H1 (cell line): ENCODE measurements at regions not wholly inside any gene's neighbourhood (a gene's known extent, or its start where the extent isn't known, plus 50 kb on each side); places are given as distances from the start of the nearest gene placed in this dataset.

Experiments
- CTCF ChIA-PET: fragments of 300-600 bp; sonication (Branson Sonifier 250); formaldehyde crosslinking; loops from one replicate; lab custom pipeline; 2021; ENCODE audit not compliant: partially characterized antibody; lab: Charles Lee
- POLR2A ChIA-PET: fragments of 300-600 bp; sonication (Branson Sonifier 250); formaldehyde crosslinking; loops from one replicate; lab custom pipeline; 2021; ENCODE audit warnings: inconsistent platforms; ENCODE audit not compliant: partially characterized antibody; lab: Charles Lee
- DNase-seq, 2 experiments: peaks; one replicate each; pipeline versions ENCODE4 v3.0.0 to v3.0.0-alpha.2; 2010 to 2022; ENCODE audit warnings: low spot score in 2 of 2, low read depth in 1 of 2, mixed read lengths in 1 of 2
- FAIRE-seq: peaks from 2 replicates; lab custom pipeline; 2011; peaks lifted over from hg19 to GRCh38; lab: Jason Lieb, UNC
- H2AFZ ChIP-seq: 2 replicates; pipeline ENCODE4 v1.8.1; 2012; ENCODE audit warnings: low read length, inconsistent platforms
- H2AK5ac ChIP-seq: 2 replicates; pipeline ENCODE4 v1.6.1; 2013; ENCODE audit warnings: low read depth, low read length
- H2BK120ac ChIP-seq: replicated peaks from 2 replicates; pipeline ENCODE3; 2013; ENCODE audit warnings: low read depth, low read length, inconsistent platforms
- H2BK12ac ChIP-seq: 2 replicates; pipeline ENCODE4 v1.6.1; 2013; ENCODE audit warnings: low read depth, low read length
- H2BK15ac ChIP-seq: 2 replicates; pipeline ENCODE4 v1.6.1; 2013; ENCODE audit warnings: low read length
- H2BK20ac ChIP-seq: 2 replicates; pipeline ENCODE4 v1.6.1; 2013; ENCODE audit warnings: low read length
- H2BK5ac ChIP-seq: 2 replicates; pipeline ENCODE4 v1.6.1; 2013; ENCODE audit warnings: low read depth, low read length
- H3K14ac ChIP-seq: 2 replicates; pipeline ENCODE4 v1.6.1; 2013; ENCODE audit warnings: inconsistent platforms; ENCODE audit not compliant: insufficient read length
- H3K18ac ChIP-seq: 2 replicates; pipeline ENCODE4 v1.6.1; 2013; ENCODE audit warnings: low read length; ENCODE audit errors: extremely low read depth
- H3K23ac ChIP-seq: 2 replicates; pipeline ENCODE4 v1.6.1; 2013; ENCODE audit warnings: inconsistent platforms; ENCODE audit not compliant: insufficient read length
- H3K23me2 ChIP-seq: 2 replicates; pipeline ENCODE4 v1.6.1; 2013; ENCODE audit warnings: low read depth, low read length
- H3K27ac ChIP-seq: 2 replicates; pipeline ENCODE4 v1.6.1; 2011; ENCODE audit warnings: low read depth, low read length, inconsistent platforms
- H3K27me3 ChIP-seq, 4 experiments: replicated peaks in 1 of 4; 1 replicate in 1 of 4; 2 replicates in 3 of 4; pipeline versions ENCODE4 v1.6.1 to v1.8.1; 2011 to 2013; ENCODE audit warnings: low read length in 3 of 4, mild to moderate bottlenecking in 3 of 4, inconsistent platforms in 2 of 4, mixed read lengths in 2 of 4, moderate library complexity in 1 of 4; ENCODE audit not compliant: control insufficient read depth in 3 of 4, insufficient read depth in 3 of 4; ENCODE audit errors: extremely low read depth in 1 of 4
- H3K36me3 ChIP-seq, 4 experiments: 2 replicates each; pipeline versions ENCODE4 v1.6.1 to v1.8.1; 2011 to 2013; ENCODE audit warnings: mild to moderate bottlenecking in 4 of 4, low read length in 3 of 4, moderate library complexity in 2 of 4, control low read depth in 1 of 4, inconsistent platforms in 1 of 4; ENCODE audit not compliant: insufficient read depth in 4 of 4, control insufficient read depth in 2 of 4
- H3K4ac ChIP-seq: replicated peaks from 2 replicates; pipeline ENCODE3; 2013; ENCODE audit warnings: low read length, low read depth, mixed read lengths, inconsistent platforms; ENCODE audit not compliant: insufficient read length
- H3K4me1 ChIP-seq, 4 experiments: replicated peaks in 1 of 4; 1 replicate in 1 of 4; 2 replicates in 3 of 4; pipeline versions ENCODE4 v1.6.1 to v1.8.1; 2011 to 2013; ENCODE audit warnings: low read length in 3 of 4, inconsistent platforms in 2 of 4, mixed read lengths in 1 of 4; ENCODE audit not compliant: insufficient read depth in 4 of 4, control insufficient read depth in 3 of 4
- H3K4me2 ChIP-seq, 2 experiments: 2 replicates each; pipeline versions ENCODE4 v1.6.1 to v1.8.1; 2011 to 2013; ENCODE audit warnings: low read depth in 2 of 2, low read length in 2 of 2, control low read depth in 1 of 2, inconsistent platforms in 1 of 2, mild to moderate bottlenecking in 1 of 2; ENCODE audit not compliant: insufficient read depth in 1 of 2
- H3K4me3 ChIP-seq, 4 experiments: fragments of 200-600, 300-600 bp in 1 of 4; sonication (generic), shearing (Covaris generic), sonication (Bioruptor Twin) in 1 of 4; 2 replicates each; pipeline versions ENCODE4 v1.5.1 to v1.8.1; 2011 to 2016; ENCODE audit warnings: low read length in 4 of 4, low read depth in 3 of 4, control low read depth in 2 of 4, inconsistent platforms in 2 of 4, mild to moderate bottlenecking in 2 of 4, mixed read lengths in 1 of 4, moderate library complexity in 1 of 4; ENCODE audit not compliant: insufficient read depth in 2 of 4; ENCODE audit errors: extremely low read depth in 1 of 4
- H3K56ac ChIP-seq: replicated peaks from 2 replicates; pipeline ENCODE3; 2013; ENCODE audit warnings: low read depth, mild to moderate bottlenecking, mixed read lengths, low read length, inconsistent platforms; ENCODE audit not compliant: insufficient read length
- H3K79me1 ChIP-seq: 2 replicates; pipeline ENCODE4 v1.6.1; 2013; ENCODE audit warnings: low read depth, low read length, control low read depth
- H3K79me2 ChIP-seq, 2 experiments: 2 replicates each; pipeline versions ENCODE4 v1.6.1 to v1.8.1; 2012 to 2013; ENCODE audit warnings: low read length in 2 of 2, mild to moderate bottlenecking in 2 of 2, inconsistent platforms in 1 of 2; ENCODE audit not compliant: insufficient read depth in 2 of 2, control insufficient read depth in 1 of 2
- H3K9ac ChIP-seq, 4 experiments: replicated peaks in 1 of 4; 1 replicate in 1 of 4; 2 replicates in 3 of 4; pipeline versions ENCODE4 v1.6.1 to v1.8.1; 2011 to 2013; ENCODE audit warnings: low read depth in 3 of 4, low read length in 3 of 4, control low read depth in 2 of 4, mild to moderate bottlenecking in 2 of 4, moderate library complexity in 2 of 4, inconsistent platforms in 1 of 4; ENCODE audit errors: extremely low read depth in 1 of 4
- H3K9me3 ChIP-seq, 2 experiments: 2 replicates each; pipeline versions ENCODE4 v1.6.1 to v1.8.1; 2012 to 2013; ENCODE audit warnings: mild to moderate bottlenecking in 2 of 2, moderate library complexity in 2 of 2, control low read depth in 1 of 2, inconsistent platforms in 1 of 2, low read depth in 1 of 2, low read length in 1 of 2, mixed read lengths in 1 of 2; ENCODE audit not compliant: insufficient read depth in 2 of 2
- H4K20me1 ChIP-seq, 2 experiments: replicated peaks in 1 of 2; 2 replicates each; pipeline versions ENCODE3 to v1.8.1; 2011 to 2013; ENCODE audit warnings: inconsistent platforms in 2 of 2, low read length in 2 of 2, mild to moderate bottlenecking in 1 of 2; ENCODE audit not compliant: insufficient read depth in 2 of 2, control insufficient read depth in 1 of 2
- H4K5ac ChIP-seq: 2 replicates; pipeline ENCODE4 v1.6.1; 2013; ENCODE audit warnings: low read length, low read depth, mixed read lengths, inconsistent platforms; ENCODE audit not compliant: insufficient read length
- H4K8ac ChIP-seq: 2 replicates; pipeline ENCODE4 v1.8.0; 2013; ENCODE audit warnings: mild to moderate bottlenecking, moderate library complexity, low read length, inconsistent platforms; ENCODE audit not compliant: insufficient read depth; ENCODE audit errors: extremely low read depth
- H4K91ac ChIP-seq: replicated peaks from 2 replicates; pipeline ENCODE3; 2013; ENCODE audit warnings: low read length, mixed read lengths, inconsistent platforms; ENCODE audit not compliant: insufficient read length
- ASH2L ChIP-seq: fragments of 200-600, 300-600 bp; sonication (generic); IDR thresholded peaks from one replicate; pipeline ENCODE4 v1.7.1; 2017; ENCODE audit warnings: low read length
- BRCA1 ChIP-seq: IDR thresholded peaks from 2 replicates; pipeline ENCODE4 v1.6.1; 2012; ENCODE audit warnings: low read depth, low read length, improper control_type of control experiment
- CBX8 ChIP-seq: fragments of 300-800, 300-1000 bp; sonication (generic); IDR thresholded peaks from 2 replicates; pipeline ENCODE4 v1.7.1; 2016; ENCODE audit warnings: low read depth, low read length, borderline replicate concordance
- CHD2 ChIP-seq: IDR thresholded peaks from 2 replicates; pipeline ENCODE4 v1.6.1; 2012; ENCODE audit warnings: low read length, improper control_type of control experiment
- GTF2F1 ChIP-seq: IDR thresholded peaks from 2 replicates; pipeline ENCODE4 v1.6.1; 2012; ENCODE audit warnings: low read depth, low read length, improper control_type of control experiment, borderline replicate concordance
- JUND ChIP-seq: IDR thresholded peaks from 2 replicates; pipeline ENCODE4 v1.6.1; 2011; ENCODE audit warnings: mild to moderate bottlenecking, improper control_type of control experiment, low read length
- KDM4A ChIP-seq: IDR thresholded peaks from one replicate; pipeline ENCODE4 v1.7.1; 2012; ENCODE audit warnings: low read depth, mild to moderate bottlenecking, moderate library complexity, low read length, inconsistent platforms; ENCODE audit not compliant: severe bottlenecking
- NRF1 ChIP-seq: IDR thresholded peaks from 2 replicates; pipeline ENCODE4 v1.6.1; 2011; ENCODE audit warnings: mild to moderate bottlenecking, low read depth, low read length, improper control_type of control experiment
- SIN3A ChIP-seq, 2 experiments: IDR thresholded peaks in 1 of 2; conservative IDR thresholded peaks in 1 of 2; 2 replicates each; pipeline ENCODE4 v1.6.1; 2011 to 2012; ENCODE audit warnings: low read length in 2 of 2, improper control_type of control experiment in 1 of 2, low read depth in 1 of 2, mild to moderate bottlenecking in 1 of 2
- SIX5 ChIP-seq: IDR thresholded peaks from 2 replicates; pipeline ENCODE4 v1.6.1; 2011; ENCODE audit warnings: mild to moderate bottlenecking, low read depth, low read length
- SP1 ChIP-seq: IDR thresholded peaks from 2 replicates; pipeline ENCODE4 v1.6.1; 2011; ENCODE audit warnings: low read depth, low read length
- SP4 ChIP-seq: IDR thresholded peaks from 2 replicates; pipeline ENCODE4 v1.6.1; 2012; ENCODE audit warnings: low read length, inconsistent platforms
- TAF1 ChIP-seq: IDR thresholded peaks from 2 replicates; pipeline ENCODE4 v1.6.1; 2011; ENCODE audit warnings: mild to moderate bottlenecking, low read depth, low read length
- WGBS, 2 experiments: shearing (Covaris generic) in 1 of 2; methylation state at CpG; one replicate each; pipeline versions ENCODE4 v1.1.6 to v1.1.7; 2013 to 2015; ENCODE audit warnings: low lambda C conversion rate in 2 of 2, mixed read lengths in 2 of 2, inconsistent platforms in 1 of 2, low coverage in 1 of 2, missing lambda C conversion rate in 1 of 2; ENCODE audit not compliant: insufficient replicate concordance in 2 of 2, insufficient coverage in 1 of 2, insufficient read length in 1 of 2; ENCODE audit errors: extremely low coverage in 1 of 2, missing lambda C conversion rate in 1 of 2; 5-methylcytosine and 5-hydroxymethylcytosine counted together
- TF ChIP-seq, protein P1 (sequence below), 3 experiments: IDR thresholded peaks; 1 replicate in 2 of 3; 2 replicates in 1 of 3; pipeline versions ENCODE4 v1.5.1 to v1.6.1; 2011; ENCODE audit warnings: low read length in 3 of 3, mild to moderate bottlenecking in 3 of 3, inconsistent platforms in 2 of 3, low read depth in 1 of 3, moderate library complexity in 1 of 3; ENCODE audit not compliant: insufficient read depth in 1 of 3; ENCODE audit errors: control extremely low read depth in 1 of 3

DNA sequence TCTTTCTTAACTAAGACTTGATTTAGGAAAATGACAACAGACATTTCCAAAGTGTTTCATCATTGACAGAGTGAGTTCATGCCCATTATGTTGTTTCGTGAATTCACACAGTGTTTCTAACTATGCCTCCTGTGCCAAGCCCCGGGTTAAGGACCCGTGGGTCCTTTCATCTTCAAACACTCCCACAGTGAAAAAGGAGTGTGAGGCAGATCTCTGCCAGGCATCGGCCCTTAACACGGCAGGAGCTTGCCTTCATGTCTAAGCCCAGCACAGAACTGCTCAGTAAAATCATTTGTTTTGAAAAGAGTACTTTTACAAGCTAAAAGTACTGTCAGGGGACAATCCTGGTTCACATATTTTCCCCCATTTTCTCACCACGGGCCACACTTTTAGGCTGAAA lies 80.0 kb upstream of the FOXB1 start:
- ChIA-PET CTCF (interaction anchor here (0.6 to 1.1 kb wide), 5 partner anchors 9 to 402 kb away, joined by 3 to 5 read pairs (median 3); no protein-coding TSS in a partner anchor), POLR2A (no interaction called here)
- Histone ChIP-seq H3K14ac (no peak overlapping the region), H4K5ac (no peak overlapping the region), H2BK12ac (no peak overlapping the region), H3K23me2 (no peaks in the 10 kb centered on the region), H3K56ac (no peak overlapping the region), H3K79me2 (no peaks in the 10 kb centered on the region), H3K18ac (no peak overlapping the region), H3K4ac (no peak overlapping the region), H2BK15ac (no peak overlapping the region), H3K4me3 (no peak overlapping the region), H4K8ac (no peak overlapping the region), H3K36me3 (no peaks in the 10 kb centered on the region), H3K9me3 (no peaks in the 10 kb centered on the region), H3K27me3 (no peaks in the 10 kb centered on the region), H3K27ac (no peak overlapping the region), H2BK20ac (no peak overlapping the region), H2BK120ac (no peak overlapping the region), H3K4me1 (no peaks in the 10 kb centered on the region), H2AK5ac (no peak overlapping the region), H2BK5ac (no peak overlapping the region), H4K20me1 (no peaks in the 10 kb centered on the region), H3K79me1 (no peaks in the 10 kb centered on the region), H3K9ac (no peak overlapping the region), H2AFZ (no peak overlapping the region), H4K91ac (no peak overlapping the region), H3K23ac (no peak overlapping the region), H3K4me2 (no peak overlapping the region)
- FAIRE-seq (no peak), DNase-seq (no peak)
- WGBS, 2 experiments, result 86% methylated on average over 6 of the region's 6 CpGs; no CpG with 5 or more reads in 1 of the 2 experiments
- TF ChIP-seq KDM4A, result no peak
- no peak for TF ChIP-seq NRF1
- no peak for TF ChIP-seq BRCA1
- TF ChIP-seq GTF2F1, result no peak
- no peak for TF ChIP-seq JUND
- TF ChIP-seq SP4, result no peak
- no peak for TF ChIP-seq SIX5
- no peak for TF ChIP-seq TAF1
- no peak for TF ChIP-seq SP1
- no peak for TF ChIP-seq CHD2
- TF ChIP-seq SIN3A (conservative IDR thresholded peaks at IDR 0.05 in 1 of 2, IDR thresholded peaks at IDR 0.05 in 1 of 2; ENCODE audit: low read depth in 1 of 2, low read length in 2 of 2), result no peak
- TF ChIP-seq, protein P1, sequence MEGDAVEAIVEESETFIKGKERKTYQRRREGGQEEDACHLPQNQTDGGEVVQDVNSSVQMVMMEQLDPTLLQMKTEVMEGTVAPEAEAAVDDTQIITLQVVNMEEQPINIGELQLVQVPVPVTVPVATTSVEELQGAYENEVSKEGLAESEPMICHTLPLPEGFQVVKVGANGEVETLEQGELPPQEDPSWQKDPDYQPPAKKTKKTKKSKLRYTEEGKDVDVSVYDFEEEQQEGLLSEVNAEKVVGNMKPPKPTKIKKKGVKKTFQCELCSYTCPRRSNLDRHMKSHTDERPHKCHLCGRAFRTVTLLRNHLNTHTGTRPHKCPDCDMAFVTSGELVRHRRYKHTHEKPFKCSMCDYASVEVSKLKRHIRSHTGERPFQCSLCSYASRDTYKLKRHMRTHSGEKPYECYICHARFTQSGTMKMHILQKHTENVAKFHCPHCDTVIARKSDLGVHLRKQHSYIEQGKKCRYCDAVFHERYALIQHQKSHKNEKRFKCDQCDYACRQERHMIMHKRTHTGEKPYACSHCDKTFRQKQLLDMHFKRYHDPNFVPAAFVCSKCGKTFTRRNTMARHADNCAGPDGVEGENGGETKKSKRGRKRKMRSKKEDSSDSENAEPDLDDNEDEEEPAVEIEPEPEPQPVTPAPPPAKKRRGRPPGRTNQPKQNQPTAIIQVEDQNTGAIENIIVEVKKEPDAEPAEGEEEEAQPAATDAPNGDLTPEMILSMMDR (IDR thresholded peaks at IDR 0.05; ENCODE audit: control extremely low read depth in 1 of 3, insufficient read depth in 1 of 3, low read depth in 1 of 3, low read length in 3 of 3), result no peak
- TF ChIP-seq CBX8, result no peak
- no peak for TF ChIP-seq ASH2L
